SJSA1 (cell line): ENCODE measurements at regions not wholly inside any gene's neighbourhood (a gene's known extent, or its start where the extent isn't known, plus 50 kb on each side); places are given as distances from the start of the nearest gene placed in this dataset.
A peak's percentile ranks its signal among the peaks of the same experiment; 100 is the strongest.

ENCODE experiments used
- DNase-seq, 2 experiments: peaks; one replicate each; pipeline ENCODE4 v3.0.0-alpha.2; 2015 to 2020; ENCODE audit warnings: low spot score in 2 of 2, low read depth in 1 of 2
- H3K27ac ChIP-seq: fragments of 250-450 bp; sonication (Bioruptor Pico); 2 replicates; pipeline ENCODE4 v1.5.1; 2020; ENCODE audit warnings: mild to moderate bottlenecking, moderate library complexity
- H3K27me3 ChIP-seq: fragments of 250-450 bp; sonication (Bioruptor Pico); replicated peaks from 2 replicates; pipeline ENCODE4 v1.5.1; 2020; ENCODE audit warnings: mild to moderate bottlenecking, moderate library complexity
- H3K36me3 ChIP-seq: fragments of 250-450 bp; sonication (Bioruptor Pico); 2 replicates; pipeline ENCODE4 v1.5.1; 2020; ENCODE audit warnings: mild to moderate bottlenecking
- H3K4me1 ChIP-seq: fragments of 250-450 bp; sonication (Bioruptor Pico); replicated peaks from 2 replicates; pipeline ENCODE4 v1.6.1; 2021; ENCODE audit warnings: mild to moderate bottlenecking
- H3K4me3 ChIP-seq: fragments of 250-450 bp; sonication (Bioruptor Pico); 2 replicates; pipeline ENCODE4 v1.5.1; 2020; ENCODE audit warnings: mild to moderate bottlenecking
- H3K9me3 ChIP-seq: fragments of 250-450 bp; sonication (Bioruptor Pico); replicated peaks from 2 replicates; pipeline ENCODE4 v1.5.1; 2020; ENCODE audit warnings: mild to moderate bottlenecking

- Histone ChIP-seq H3K27ac (no peak overlapping the region), H3K9me3 (no peaks in the 10 kb centered on the region), H3K4me3 (no peak overlapping the region), H3K36me3 (no peaks in the 10 kb centered on the region), H3K27me3 (peaks cover 26% of the 10 kb centered on the region), H3K4me1 (no peaks in the 10 kb centered on the region)
- no peak for DNase-seq
Observed at GRCh38 chr11:45568049-45568448, 97.4 kb downstream of the CHST1 start.

GRCh38 chr11:45565446-45565988 is 99.9 kb downstream of the CHST1 start:
- Histone ChIP-seq H3K9me3 (no peaks in the 10 kb centered on the region), H3K4me1 (no peaks in the 10 kb centered on the region), H3K27ac (no peak overlapping the region), H3K4me3 (no peak overlapping the region), H3K27me3 (peaks cover 30% of the 10 kb centered on the region), H3K36me3 (no peaks in the 10 kb centered on the region)
- DNase-seq: no peak

- no peaks in the 10 kb centered on the region for H3K4me1 ChIP-seq
- H3K36me3 ChIP-seq: no peaks in the 10 kb centered on the region
- peaks cover 27% of the 10 kb centered on the region for H3K27me3 ChIP-seq
- H3K27ac ChIP-seq: no peak overlapping the region
- DNase-seq: no peak
- no peaks in the 10 kb centered on the region for H3K9me3 ChIP-seq
- no peak overlapping the region for H3K4me3 ChIP-seq
Observed at GRCh38 chr11:45563810-45564209, 101.6 kb downstream of the CHST1 start.

- Histone ChIP-seq H3K4me1 (no peaks in the 10 kb centered on the region), H3K9me3 (no peaks in the 10 kb centered on the region), H3K27ac (no peak overlapping the region), H3K4me3 (no peak overlapping the region), H3K36me3 (no peaks in the 10 kb centered on the region), H3K27me3 (peaks cover 24% of the 10 kb centered on the region)
- no peak for DNase-seq
Observed at GRCh38 chr11:45563171-45563570, 102.3 kb downstream of the CHST1 start.

- no peak for DNase-seq
- H3K27ac ChIP-seq: no peak overlapping the region
- no peaks in the 10 kb centered on the region for H3K36me3 ChIP-seq
- H3K27me3 ChIP-seq: peaks cover 29% of the 10 kb centered on the region
- H3K4me3 ChIP-seq: no peak overlapping the region
- H3K4me1 ChIP-seq: no peaks in the 10 kb centered on the region
- no peaks in the 10 kb centered on the region; the same call in 1 of the 2 replicates for H3K9me3 ChIP-seq
Observed at GRCh38 chr11:45560913-45561281, 104.5 kb downstream of the CHST1 start.

GRCh38 chr11:45560155-45560912 is 105.1 kb downstream of the CHST1 start:
- no peaks in the 10 kb centered on the region for H3K4me1 ChIP-seq
- H3K27ac ChIP-seq: no peak overlapping the region
- DNase-seq: no peak
- H3K4me3 ChIP-seq: no peak overlapping the region
- no peaks in the 10 kb centered on the region for H3K36me3 ChIP-seq
- H3K27me3 ChIP-seq: peaks cover 27% of the 10 kb centered on the region
- no peaks in the 10 kb centered on the region; the same call in 1 of the 2 replicates for H3K9me3 ChIP-seq

GRCh38 chr11:45556851-45557707 is 108.3 kb downstream of the CHST1 start:
- Histone ChIP-seq H3K27ac (no peak overlapping the region), H3K36me3 (no peaks in the 10 kb centered on the region), H3K4me3 (no peak overlapping the region), H3K4me1 (no peaks in the 10 kb centered on the region), H3K9me3 (no peaks in the 10 kb centered on the region; the same call in 1 of the 2 replicates), H3K27me3 (peaks cover 14% of the 10 kb centered on the region)
- peak in 1 of 2 experiments; percentile 10 for DNase-seq

GRCh38 chr11:45554230-45554967 is 111.0 kb downstream of the CHST1 start:
- DNase-seq: no peak
- no peaks in the 10 kb centered on the region for H3K36me3 ChIP-seq
- no peaks in the 10 kb centered on the region; the same call in 1 of the 2 replicates for H3K9me3 ChIP-seq
- no peaks in the 10 kb centered on the region for H3K4me1 ChIP-seq
- peaks cover 17% of the 10 kb centered on the region for H3K27me3 ChIP-seq
- H3K27ac ChIP-seq: no peak overlapping the region
- no peak overlapping the region for H3K4me3 ChIP-seq

GRCh38 chr11:45553383-45553936 is 112.0 kb downstream of the CHST1 start:
- H3K27ac ChIP-seq: no peak overlapping the region
- no peaks in the 10 kb centered on the region for H3K36me3 ChIP-seq
- H3K4me1 ChIP-seq: no peaks in the 10 kb centered on the region
- no peaks in the 10 kb centered on the region; the same call in 1 of the 2 replicates for H3K9me3 ChIP-seq
- DNase-seq: no peak
- peaks cover 17% of the 10 kb centered on the region for H3K27me3 ChIP-seq
- H3K4me3 ChIP-seq: no peak overlapping the region

GRCh38 chr11:45551191-45551713 is 114.2 kb downstream of the CHST1 start:
- Histone ChIP-seq H3K4me3 (no peak overlapping the region), H3K9me3 (no peaks in the 10 kb centered on the region; the same call in 1 of the 2 replicates), H3K27me3 (peaks cover 14% of the 10 kb centered on the region), H3K27ac (no peak overlapping the region), H3K4me1 (no peaks in the 10 kb centered on the region), H3K36me3 (no peaks in the 10 kb centered on the region)
- DNase-seq: no peak

GRCh38 chr11:45549257-45549656 is 116.2 kb downstream of the CHST1 start:
- peaks cover 7% of the 10 kb centered on the region; the same call in 1 of the 2 replicates for H3K27me3 ChIP-seq
- no peaks in the 10 kb centered on the region for H3K9me3 ChIP-seq
- no peaks in the 10 kb centered on the region for H3K4me1 ChIP-seq
- H3K4me3 ChIP-seq: no peak overlapping the region
- H3K36me3 ChIP-seq: no peaks in the 10 kb centered on the region
- no peak for DNase-seq
- no peak overlapping the region for H3K27ac ChIP-seq

- H3K27me3 ChIP-seq: peaks cover 3% of the 10 kb centered on the region; the same call in 1 of the 2 replicates
- H3K36me3 ChIP-seq: no peaks in the 10 kb centered on the region
- no peak overlapping the region for H3K27ac ChIP-seq
- no peaks in the 10 kb centered on the region for H3K9me3 ChIP-seq
- no peak overlapping the region for H3K4me3 ChIP-seq
- no peaks in the 10 kb centered on the region for H3K4me1 ChIP-seq
- DNase-seq: no peak
Observed at GRCh38 chr11:45546366-45546765, 119.1 kb downstream of the CHST1 start.

- Histone ChIP-seq H3K4me1 (no peaks in the 10 kb centered on the region), H3K27me3 (no peaks in the 10 kb centered on the region), H3K36me3 (no peaks in the 10 kb centered on the region), H3K27ac (no peak overlapping the region), H3K9me3 (no peaks in the 10 kb centered on the region), H3K4me3 (no peak overlapping the region)
- DNase-seq: no peak
Observed at GRCh38 chr11:45544826-45545225, 120.6 kb downstream of the CHST1 start.
